HL-60 (cell line): ENCODE measurements at regions not wholly inside any gene's neighbourhood (a gene's known extent, or its start where the extent isn't known, plus 50 kb on each side); places are given as distances from the start of the nearest gene placed in this dataset.

Experiments
- DNase-seq, 2 experiments: peaks; one replicate each; pipeline ENCODE4 v3.0.0-alpha.2; 2010 to 2020; ENCODE audit warnings: low read depth in 1 of 2, low spot score in 1 of 2
- H3K27ac ChIP-seq: fragments of 250-450 bp; sonication (Bioruptor Pico); replicated peaks from 2 replicates; pipeline ENCODE4 v1.5.1; 2020; ENCODE audit warnings: mild to moderate bottlenecking, moderate library complexity
- H3K27me3 ChIP-seq: fragments of 250-450 bp; sonication (Bioruptor Pico); 2 replicates; pipeline ENCODE4 v1.5.1; 2021; ENCODE audit warnings: mild to moderate bottlenecking, moderate library complexity; ENCODE audit not compliant: insufficient read depth, poor library complexity, severe bottlenecking
- H3K4me3 ChIP-seq: replicated peaks from 2 replicates; pipeline ENCODE4 v1.5.1; 2011; ENCODE audit warnings: mild to moderate bottlenecking, control low read depth, low read length; ENCODE audit not compliant: insufficient read depth
- CTCF ChIP-seq: IDR thresholded peaks from one replicate; pipeline ENCODE4 v1.5.1; 2011; ENCODE audit warnings: low read length, control low read depth, inconsistent platforms; ENCODE audit not compliant: insufficient read depth
- GABPA ChIP-seq: IDR thresholded peaks from 2 replicates; pipeline ENCODE4 v1.6.1; 2012; ENCODE audit warnings: low read depth
- POLR2AphosphoS5 ChIP-seq: IDR thresholded peaks from 2 replicates; pipeline ENCODE4 v1.6.1; 2012; ENCODE audit warnings: low read depth
- REST ChIP-seq: IDR thresholded peaks from 2 replicates; pipeline ENCODE4 v1.6.1; 2012; ENCODE audit warnings: low read depth; ENCODE audit not compliant: insufficient replicate concordance
- SPI1 ChIP-seq: IDR thresholded peaks from 2 replicates; pipeline ENCODE4 v1.6.1; 2012; ENCODE audit warnings: low read depth, mild to moderate bottlenecking, borderline replicate concordance

GRCh38 chr4:149890531-149890930, 74.9 kb upstream of the IQCM start:
- no peak overlapping the region for H3K4me3 ChIP-seq
- no peak overlapping the region for H3K27ac ChIP-seq
- no peak for DNase-seq
- TF ChIP-seq REST (no peak), CTCF (no peak)
- H3K27me3 ChIP-seq, result no peaks in the 10 kb centered on the region

GRCh38 chr4:149891426-149891825, 75.8 kb upstream of the IQCM start:
- no peak for TF ChIP-seq CTCF
- no peak for TF ChIP-seq REST
- no peak for TF ChIP-seq SPI1
- TF ChIP-seq POLR2AphosphoS5, result no peak
- no peak for TF ChIP-seq GABPA
- H3K4me3 ChIP-seq, result no peak overlapping the region
- no peak for DNase-seq
- H3K27me3 ChIP-seq, result no peaks in the 10 kb centered on the region
- no peak overlapping the region for H3K27ac ChIP-seq

GRCh38 chr4:149896432-149896831, 80.8 kb upstream of the IQCM start:
- H3K27ac ChIP-seq, result no peak overlapping the region
- no peak for TF ChIP-seq SPI1
- TF ChIP-seq CTCF, result peak; percentile 19
- no peak for DNase-seq
- no peaks in the 10 kb centered on the region for H3K27me3 ChIP-seq
- no peak overlapping the region for H3K4me3 ChIP-seq

GRCh38 chr4:149897783-149898182, 82.1 kb upstream of the IQCM start:
- DNase-seq, result no peak
- Histone ChIP-seq H3K27me3 (no peaks in the 10 kb centered on the region), H3K4me3 (no peak overlapping the region), H3K27ac (no peak overlapping the region)
- no peak for TF ChIP-seq SPI1
- no peak for TF ChIP-seq CTCF
- no peak for TF ChIP-seq POLR2AphosphoS5
- TF ChIP-seq GABPA, result no peak
- TF ChIP-seq REST, result no peak
